Activated naive CD8-positive, alpha-beta T cell treated with anti-CD3 and anti-CD28 coated beads, Interleukin-2, amount 50 U/mL, for 24 hours (primary cell): ENCODE measurements at regions not wholly inside any gene's neighbourhood (a gene's known extent, or its start where the extent isn't known, plus 50 kb on each side); places are given as distances from the start of the nearest gene placed in this dataset.
"Not testable (repeated sequence)": the region's sequence is repeated elsewhere in the genome, so short reads cannot be mapped to it uniquely, and the experiment has no call there.

Experiments used
- ATAC-seq: fragments of 150-1000 bp; cut with Tn5 transposase; one replicate; pipeline ENCODE4 v1.10.0; 2021
- DNase-seq: peaks from one replicate; pipeline ENCODE4 v3.0.0; 2021
- H3K27ac Mint-ChIP-seq: one replicate; pipeline ENCODE4 v1.8.0; 2021; ENCODE audit warnings: mild to moderate bottlenecking, mixed read lengths
- H3K27me3 Mint-ChIP-seq: one replicate; pipeline ENCODE4 v1.8.0; 2021; ENCODE audit warnings: mixed read lengths
- H3K36me3 Mint-ChIP-seq: one replicate; pipeline ENCODE4 v1.8.0; 2021; ENCODE audit warnings: low read depth, mixed read lengths
- H3K4me1 Mint-ChIP-seq: one replicate; pipeline ENCODE4 v1.8.0; 2021; ENCODE audit warnings: mixed read lengths
- H3K4me3 Mint-ChIP-seq: one replicate; pipeline ENCODE4 v1.8.0; 2021; ENCODE audit warnings: mild to moderate bottlenecking, moderate library complexity, mixed read lengths
- H3K9me3 Mint-ChIP-seq: one replicate; pipeline ENCODE4 v1.8.0; 2021; ENCODE audit warnings: mixed read lengths

GRCh38 chr21:13409184-13409583, 200.4 kb upstream of the POTED start:
- not testable (repeated sequence) for H3K9me3 Mint-ChIP-seq, ATAC-seq, H3K4me3 Mint-ChIP-seq, H3K27me3 Mint-ChIP-seq, DNase-seq, H3K36me3 Mint-ChIP-seq, H3K27ac Mint-ChIP-seq, H3K4me1 Mint-ChIP-seq

GRCh38 chr21:13435863-13436262, 173.7 kb upstream of the POTED start:
- not testable (repeated sequence) for H3K27ac Mint-ChIP-seq, H3K4me1 Mint-ChIP-seq, H3K4me3 Mint-ChIP-seq, H3K36me3 Mint-ChIP-seq, H3K27me3 Mint-ChIP-seq, ATAC-seq, DNase-seq
- peaks cover 12% of the 10 kb centered on the region for H3K9me3 Mint-ChIP-seq

GRCh38 chr21:13447767-13448166, 161.8 kb upstream of the POTED start:
- DNase-seq, H3K27me3 Mint-ChIP-seq, ATAC-seq, H3K4me3 Mint-ChIP-seq, H3K36me3 Mint-ChIP-seq, H3K4me1 Mint-ChIP-seq, H3K9me3 Mint-ChIP-seq, H3K27ac Mint-ChIP-seq: not testable (repeated sequence)

DNA sequence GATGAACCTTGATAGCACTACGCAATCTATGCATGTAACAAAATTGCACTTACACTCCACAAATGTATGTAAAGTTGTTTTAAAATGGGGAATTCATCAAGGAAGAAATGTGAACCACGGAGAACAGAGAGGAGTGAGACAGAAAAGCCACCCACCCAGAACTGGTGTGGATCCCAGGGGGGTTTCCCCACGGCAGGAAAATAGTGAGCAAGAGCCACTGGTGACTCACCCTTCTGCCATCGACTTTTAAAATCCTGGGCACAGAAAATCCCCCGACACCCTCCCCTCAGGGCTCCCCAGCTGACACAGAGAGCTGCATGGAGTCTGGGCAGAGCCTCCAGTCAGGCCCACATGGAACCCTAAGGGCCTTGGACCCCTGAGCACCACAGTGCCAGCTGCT, 146.0 kb upstream of the POTED start:
- H3K27me3 Mint-ChIP-seq, H3K4me3 Mint-ChIP-seq, H3K27ac Mint-ChIP-seq, H3K4me1 Mint-ChIP-seq, H3K9me3 Mint-ChIP-seq, H3K36me3 Mint-ChIP-seq: not testable (repeated sequence)
- ATAC-seq (peak; percentile 40), DNase-seq (peak; percentile 2)
